ENCODE measurements at regions not wholly inside any gene's neighbourhood (a gene's known extent, or its start where the extent isn't known, plus 50 kb on each side); places are given as distances from the start of the nearest gene placed in this dataset.

DNA sequence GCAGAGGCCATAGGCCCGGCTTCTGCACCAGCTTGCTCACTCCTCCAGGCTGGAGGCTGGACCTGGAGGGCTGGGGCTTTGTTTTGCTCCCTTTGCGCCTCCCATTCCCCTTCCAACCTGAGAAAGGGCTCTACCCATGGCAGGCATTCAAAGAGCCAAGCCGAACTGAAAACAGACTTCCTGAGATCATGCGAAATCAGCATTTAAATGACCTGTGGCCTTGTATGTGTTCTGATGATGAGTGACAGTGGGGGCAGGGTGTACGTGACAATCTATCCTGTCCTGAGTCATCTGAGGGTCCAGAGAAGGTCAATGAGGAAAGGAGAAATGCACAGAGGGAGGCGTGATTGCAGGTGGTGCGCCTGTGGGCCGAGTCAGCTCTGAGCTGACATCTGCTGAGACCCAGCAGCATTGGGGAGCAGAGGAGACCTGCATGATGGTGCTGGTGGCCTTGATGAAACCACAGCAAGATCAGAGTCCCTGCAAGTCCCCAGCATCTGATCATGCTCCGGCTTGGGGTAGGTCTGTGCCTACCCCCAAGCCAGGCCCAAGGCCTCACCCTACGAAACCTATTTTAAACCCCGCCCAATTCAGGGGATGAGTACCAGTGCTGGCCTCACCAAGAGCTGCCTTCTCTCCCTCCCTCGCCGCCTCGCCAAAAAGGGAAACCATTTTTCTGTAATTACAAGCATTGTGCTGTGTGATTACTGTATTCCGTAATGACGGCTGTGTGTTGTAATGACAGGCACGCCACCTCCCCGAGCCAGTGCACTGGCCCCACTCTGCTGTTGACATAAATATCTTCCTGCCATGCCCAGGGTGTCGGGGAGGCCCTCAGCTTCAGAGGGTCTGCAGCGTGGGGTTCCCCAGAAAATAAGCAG is 95.2 kb upstream of the ANO1 start:
- FAIRE-seq (no peak), DNase-seq (ENCODE audit: extremely low spot score, insufficient read length, low read depth) (no peak)

DNA sequence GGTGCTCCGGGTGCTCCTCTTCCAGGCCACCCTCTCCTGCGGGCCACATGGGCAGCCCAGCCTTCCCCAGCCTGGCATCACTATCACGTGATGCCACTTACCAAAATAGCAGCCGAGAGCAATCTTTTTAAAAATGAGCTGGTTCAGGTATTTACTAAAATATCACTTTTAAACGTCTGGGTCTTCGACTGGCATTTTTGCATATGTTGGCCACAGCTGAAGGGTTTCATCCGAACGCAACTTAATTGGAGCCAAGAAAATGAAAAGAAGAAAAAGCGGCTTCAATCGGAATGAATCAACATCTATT is 94.6 kb upstream of the ANO1 start:
- no peak for FAIRE-seq
- DNase-seq (ENCODE audit: extremely low spot score, insufficient read length, low read depth), result no peak

- FAIRE-seq (no peak), DNase-seq (ENCODE audit: extremely low spot score, insufficient read length, low read depth) (no peak)
Observed at GRCh38 chr11:69983897-69984438, 94.1 kb upstream of the ANO1 start.

- no peak for DNase-seq (ENCODE audit: extremely low spot score, insufficient read length, low read depth)
- no peak for FAIRE-seq
Observed at GRCh38 chr11:69984457-69985261, 93.5 kb upstream of the ANO1 start.

DNA sequence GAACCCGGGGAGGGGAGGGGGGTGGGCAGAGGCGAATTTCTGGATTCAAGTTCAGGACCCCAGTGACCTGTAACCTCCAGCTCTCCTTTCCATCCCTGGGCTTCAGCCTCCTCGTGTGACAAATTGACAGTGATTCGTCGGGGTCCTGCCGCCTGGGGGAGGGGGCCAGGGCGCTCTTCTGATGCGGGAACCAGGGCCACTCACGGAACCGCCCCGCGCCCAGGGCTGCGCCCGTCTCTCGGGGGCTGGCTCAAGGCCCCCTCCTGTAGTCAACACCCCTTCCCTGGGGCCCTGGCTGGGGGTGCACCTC is 92.8 kb upstream of the ANO1 start:
- DNase-seq (ENCODE audit: extremely low spot score, insufficient read length, low read depth) (no peak), FAIRE-seq (no peak)

- DNase-seq (ENCODE audit: extremely low spot score, insufficient read length, low read depth) (no peak), FAIRE-seq (no peak)
Observed at GRCh38 chr11:69985641-69986439, 92.3 kb upstream of the ANO1 start.

- FAIRE-seq (no peak), DNase-seq (ENCODE audit: extremely low spot score, insufficient read length, low read depth) (no peak)
Observed at GRCh38 chr11:69986440-69986787, 91.7 kb upstream of the ANO1 start.

DNA sequence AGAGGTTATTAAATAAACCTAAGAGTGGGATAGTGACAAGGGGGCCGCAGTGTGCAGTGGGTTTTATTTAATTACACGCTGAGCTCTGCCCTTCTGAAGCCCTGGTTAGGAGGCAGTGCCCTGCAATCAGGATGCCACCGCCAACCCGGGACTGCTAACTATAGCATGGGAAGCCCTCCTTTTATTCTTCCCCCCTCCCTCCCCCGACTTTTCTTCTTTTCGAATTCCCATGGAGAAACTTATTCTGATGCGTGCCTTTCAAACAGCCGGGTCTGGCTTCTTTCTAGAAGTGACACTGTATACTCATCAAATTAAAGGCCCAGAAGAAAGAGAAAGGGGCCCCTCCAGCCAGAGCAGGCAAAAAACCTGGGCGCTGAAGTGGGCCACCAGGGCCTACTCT is 91.3 kb upstream of the ANO1 start:
- FAIRE-seq (no peak), DNase-seq (ENCODE audit: extremely low spot score, insufficient read length, low read depth) (no peak)

DNA sequence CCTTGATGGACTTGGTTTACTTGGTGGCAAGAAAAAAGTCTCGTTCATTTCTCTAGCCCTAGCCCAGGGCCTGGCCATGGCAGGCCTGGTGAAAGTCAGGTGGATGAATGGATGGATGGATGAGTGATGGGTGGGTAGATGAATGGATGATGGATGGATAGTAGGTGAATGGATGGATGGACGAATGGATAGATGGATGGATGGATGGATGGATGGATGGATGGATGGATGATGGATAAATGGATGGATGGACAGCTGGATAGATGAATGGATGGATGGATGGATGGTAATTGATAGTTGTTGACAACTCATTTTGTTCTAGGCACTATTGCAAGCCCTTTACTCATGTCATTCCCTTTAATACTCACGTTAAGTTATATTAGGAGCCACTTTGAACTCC is 86.1 kb upstream of the ANO1 start:
- DNase-seq (ENCODE audit: extremely low spot score, insufficient read length, low read depth), result no peak
- no peak for FAIRE-seq

- DNase-seq (ENCODE audit: extremely low spot score, insufficient read length, low read depth) (no peak), FAIRE-seq (no peak)
Observed at GRCh38 chr11:69992943-69993694, 85.0 kb upstream of the ANO1 start.

DNA sequence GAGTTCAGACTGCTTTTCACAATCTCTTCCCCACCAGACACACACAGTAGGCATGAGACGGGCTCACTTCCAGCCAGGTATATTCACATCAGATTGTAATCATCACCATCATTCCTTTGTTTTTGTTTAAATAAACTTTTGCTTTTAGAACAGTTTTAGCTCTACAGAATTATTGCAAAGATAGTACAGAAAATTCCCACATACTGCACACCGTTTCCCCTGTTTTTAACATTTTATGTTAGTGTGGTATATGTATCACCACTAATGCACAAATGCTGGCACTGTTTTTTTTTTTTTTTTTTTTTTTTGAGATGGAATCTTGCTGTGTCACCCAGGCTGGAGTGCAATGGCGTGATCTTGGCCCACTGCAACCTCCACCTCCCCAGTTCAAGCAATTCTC is 83.3 kb upstream of the ANO1 start:
- no peak for FAIRE-seq
- DNase-seq (ENCODE audit: extremely low spot score, insufficient read length, low read depth), result no peak

DNA sequence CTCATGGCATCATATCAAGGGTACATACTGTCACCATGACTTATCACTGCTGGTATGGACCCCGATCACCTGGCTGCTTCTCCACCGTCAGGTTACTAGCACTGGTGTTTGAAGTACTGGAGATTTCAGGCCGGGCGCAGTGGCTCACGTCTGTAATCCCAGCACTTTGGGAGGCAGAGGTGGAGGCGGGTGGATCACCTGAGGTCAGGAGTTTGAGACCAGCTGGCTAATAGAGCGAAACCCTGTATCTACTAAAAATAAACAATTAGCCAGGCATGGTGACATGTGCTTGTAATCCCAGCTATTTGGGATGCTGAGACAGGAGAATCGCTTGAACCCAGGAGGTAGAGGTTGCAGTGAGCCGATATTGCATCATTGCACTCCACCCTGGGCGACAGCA is 82.4 kb upstream of the ANO1 start:
- DNase-seq (ENCODE audit: extremely low spot score, insufficient read length, low read depth), result no peak
- no peak for FAIRE-seq

DNA sequence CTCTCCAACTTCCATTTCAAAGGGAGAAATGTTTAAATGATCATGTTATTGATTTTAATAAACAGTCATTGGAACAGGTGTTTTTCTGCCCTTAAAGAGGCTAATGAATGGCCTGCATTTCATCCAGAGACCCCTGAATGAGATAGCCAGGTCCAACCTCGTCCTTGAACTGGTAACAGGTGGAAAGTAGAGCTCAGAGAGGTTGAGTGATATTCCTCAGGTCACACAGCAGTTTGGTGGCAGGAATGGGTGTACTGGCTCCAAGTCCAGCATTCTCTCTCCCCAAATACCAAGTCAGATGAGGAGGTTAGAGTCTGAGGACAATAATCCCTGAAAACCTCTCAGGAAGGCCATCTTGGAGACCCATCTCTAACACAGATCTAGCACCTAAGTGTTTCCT is 81.7 kb upstream of the ANO1 start:
- no peak for FAIRE-seq
- no peak for DNase-seq (ENCODE audit: extremely low spot score, insufficient read length, low read depth)

DNA sequence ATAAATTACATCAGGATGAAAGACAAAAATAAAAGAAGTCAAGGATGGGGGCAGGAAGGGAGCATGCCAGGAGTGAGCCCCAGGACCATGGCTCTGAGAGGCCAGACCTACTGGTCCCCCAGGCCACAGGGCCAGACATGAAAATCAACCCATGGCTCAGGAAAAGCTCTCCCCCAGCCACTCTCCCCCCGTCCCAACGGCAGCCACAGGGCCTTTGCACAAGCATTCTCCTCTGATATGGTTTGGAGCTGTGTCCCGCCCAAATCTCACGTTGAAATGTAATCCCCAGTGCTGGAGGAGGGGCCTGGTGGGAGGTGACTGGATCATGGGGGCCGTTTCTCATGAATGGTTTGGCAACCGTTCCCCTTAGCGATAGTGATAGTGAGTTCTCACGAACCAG is 80.8 kb upstream of the ANO1 start:
- DNase-seq (ENCODE audit: extremely low spot score, insufficient read length, low read depth), result no peak
- FAIRE-seq, result no peak

DNA sequence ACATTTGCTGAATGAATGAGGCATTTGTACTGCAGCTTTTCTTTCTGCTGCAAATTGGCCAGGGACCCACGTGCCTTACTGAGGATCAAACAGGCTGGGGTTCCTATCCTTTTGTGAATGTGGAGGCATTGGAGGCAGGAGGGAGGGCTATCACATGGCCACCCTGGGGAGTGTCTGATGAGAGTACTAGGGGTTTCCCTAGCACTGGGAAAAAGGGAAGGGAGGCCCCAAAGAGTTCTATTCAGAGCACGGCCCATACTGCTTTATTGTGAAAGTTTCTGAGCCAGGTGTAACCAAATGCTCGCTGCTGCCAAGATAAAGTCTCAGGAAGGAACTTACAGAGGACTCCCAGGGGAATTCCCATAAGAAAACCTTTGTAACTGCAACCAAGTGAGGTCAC is 78.4 kb upstream of the ANO1 start:
- DNase-seq (ENCODE audit: extremely low spot score, insufficient read length, low read depth), result no peak

GRCh38 chr11:70000228-70000627 is 77.9 kb upstream of the ANO1 start:
- DNase-seq (ENCODE audit: extremely low spot score, insufficient read length, low read depth) (no peak), FAIRE-seq (no peak)

More for the DNA sequence above, 78.4 kb upstream of the ANO1 start:
- no peak for FAIRE-seq

- no peak for FAIRE-seq
Observed at GRCh38 chr11:70001246-70001645, 76.9 kb upstream of the ANO1 start.

DNA sequence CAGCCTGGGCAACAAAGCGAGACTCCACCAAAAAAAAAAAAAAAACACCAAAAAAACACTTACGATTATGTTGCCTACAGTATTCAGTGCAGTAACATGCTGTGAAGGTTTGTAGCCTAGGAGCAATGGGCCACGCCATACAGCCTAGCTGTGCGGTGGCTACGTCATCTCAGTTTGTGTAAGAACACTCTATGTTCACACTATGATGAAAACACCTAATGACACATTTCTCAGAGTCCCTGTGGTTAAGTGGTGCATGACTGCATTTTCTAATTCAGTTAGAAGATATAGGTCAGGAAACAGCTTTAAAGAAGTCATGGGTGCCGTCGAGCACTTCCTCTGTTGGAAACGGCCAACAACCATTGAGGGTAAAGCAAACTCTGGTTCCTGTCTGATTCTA is 75.7 kb upstream of the ANO1 start:
- FAIRE-seq (no peak), DNase-seq (ENCODE audit: extremely low spot score, insufficient read length, low read depth) (no peak)

More at GRCh38 chr11:70001246-70001645, 76.9 kb upstream of the ANO1 start:
- DNase-seq (ENCODE audit: extremely low spot score, insufficient read length, low read depth), result no peak

DNA sequence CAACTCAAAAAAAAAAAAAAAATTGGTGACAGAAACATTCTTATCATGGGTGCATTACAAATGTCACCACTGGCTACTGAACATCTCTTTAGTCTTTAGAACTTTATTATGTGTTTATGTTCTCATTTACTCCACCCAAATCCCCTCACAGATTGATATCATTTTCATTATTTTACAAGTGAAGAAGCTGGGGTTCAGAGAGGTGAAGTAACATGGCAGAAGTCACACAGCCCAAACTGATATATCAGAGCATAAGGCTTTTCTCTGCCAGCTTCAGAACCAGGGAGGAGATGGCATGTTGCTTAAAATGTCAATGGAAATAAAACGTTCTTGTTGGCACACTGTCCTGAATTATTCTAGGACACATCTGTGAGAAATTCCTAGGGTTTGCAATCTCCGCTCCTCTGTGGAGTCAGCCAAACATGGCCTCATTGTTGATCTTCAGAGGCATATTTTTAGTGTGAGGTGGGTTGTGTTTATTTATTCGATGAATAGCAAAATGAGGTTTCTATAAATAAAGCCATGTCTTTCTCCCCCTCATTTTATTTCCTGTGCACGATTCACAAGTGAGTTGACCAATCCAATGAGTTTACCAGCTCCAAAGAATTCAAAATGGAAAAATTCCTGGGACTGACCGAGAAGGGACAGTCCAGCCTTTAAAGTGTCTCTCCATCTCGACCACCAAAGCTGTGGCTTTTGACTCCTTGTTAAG is 72.9 kb upstream of the ANO1 start:
- FAIRE-seq (no peak), DNase-seq (ENCODE audit: extremely low spot score, insufficient read length, low read depth) (no peak)

Data from GM18507 (cell line).